GM21576 (cell line): ENCODE measurements at regions not wholly inside any gene's neighbourhood (a gene's known extent, or its start where the extent isn't known, plus 50 kb on each side); places are given as distances from the start of the nearest gene placed in this dataset.
"Not testable (repeated sequence)": the region's sequence is repeated elsewhere in the genome, so short reads cannot be mapped to it uniquely, and the experiment has no call there.

Experiments
- ATAC-seq: cut with Tn5 transposase; IDR thresholded peaks from one replicate; pipeline ENCODE4 v1.9.1; 2021; ENCODE audit warnings: mild to moderate bottlenecking, moderate library complexity; ENCODE audit not compliant: unreplicated experiment

DNA sequence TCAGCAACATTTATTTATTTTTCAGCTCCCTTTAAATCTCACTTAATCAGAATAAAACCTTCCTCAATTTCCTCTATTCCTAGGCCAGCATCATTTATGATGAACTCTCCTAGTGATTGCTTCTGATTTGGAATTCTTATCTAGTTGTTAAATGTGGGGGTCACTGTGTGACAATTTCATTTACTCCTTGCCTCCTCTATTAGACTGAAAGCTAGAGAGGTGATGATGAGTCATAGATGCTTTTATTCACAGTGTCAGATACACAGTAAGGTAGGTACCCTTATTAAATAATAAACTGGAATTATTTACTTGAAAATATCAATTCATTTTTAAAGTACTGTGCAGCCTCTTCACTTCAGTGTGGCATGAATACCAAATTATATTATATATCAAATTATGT is 960.6 kb downstream of the MAT2B start:
- ATAC-seq: no peak

DNA sequence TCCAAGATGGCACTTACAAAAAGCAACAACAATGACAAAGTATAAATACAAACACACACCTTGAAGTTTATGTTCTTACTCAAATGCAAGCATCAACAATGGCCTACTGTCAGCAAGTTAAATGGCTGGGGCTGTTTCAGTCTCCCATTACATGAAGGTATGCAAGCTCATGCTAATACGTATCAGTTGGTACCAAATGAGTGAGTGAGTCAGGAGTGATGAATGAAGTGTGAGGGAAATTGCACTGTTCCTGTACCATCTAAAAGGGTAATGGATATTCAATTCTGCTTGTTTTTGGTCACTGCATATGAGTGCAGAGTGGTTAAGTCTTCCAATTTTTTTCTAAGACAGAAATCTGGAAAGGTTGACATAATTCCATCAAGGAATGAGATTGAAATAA is 964.9 kb downstream of the MAT2B start:
- ATAC-seq: no peak

GRCh38 chr5:164472165-164472564 is 966.7 kb downstream of the MAT2B start:
- ATAC-seq: no peak

DNA sequence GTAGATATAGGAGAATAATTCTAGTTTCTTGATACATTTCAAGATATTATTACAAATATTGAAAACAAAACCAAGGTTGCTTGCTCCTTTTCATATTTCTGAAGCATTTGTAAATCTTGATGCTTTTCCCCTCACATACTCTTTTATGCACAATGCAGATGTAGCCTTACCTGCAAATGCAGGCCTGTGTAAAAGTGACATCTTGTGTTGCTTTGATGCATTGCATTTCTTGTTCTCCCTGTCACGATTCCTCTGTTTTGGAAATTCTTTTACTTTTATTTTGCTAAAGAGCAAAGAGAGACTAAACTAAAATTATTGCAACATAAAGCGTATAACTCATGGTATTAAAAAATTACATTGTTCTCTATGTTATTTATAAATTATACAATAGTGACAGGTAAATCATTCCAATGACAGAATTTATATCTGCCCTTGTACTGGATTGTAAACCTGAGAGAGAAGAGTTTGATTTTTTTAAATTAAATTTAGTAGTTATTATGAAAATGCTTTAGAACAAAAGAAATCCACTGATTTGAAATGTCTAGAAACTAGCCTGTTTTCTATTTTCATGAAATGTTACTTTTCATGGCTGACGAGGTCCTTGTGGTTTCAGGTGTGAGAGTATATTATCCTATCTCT is 970.0 kb downstream of the MAT2B start:
- no peak for ATAC-seq

DNA sequence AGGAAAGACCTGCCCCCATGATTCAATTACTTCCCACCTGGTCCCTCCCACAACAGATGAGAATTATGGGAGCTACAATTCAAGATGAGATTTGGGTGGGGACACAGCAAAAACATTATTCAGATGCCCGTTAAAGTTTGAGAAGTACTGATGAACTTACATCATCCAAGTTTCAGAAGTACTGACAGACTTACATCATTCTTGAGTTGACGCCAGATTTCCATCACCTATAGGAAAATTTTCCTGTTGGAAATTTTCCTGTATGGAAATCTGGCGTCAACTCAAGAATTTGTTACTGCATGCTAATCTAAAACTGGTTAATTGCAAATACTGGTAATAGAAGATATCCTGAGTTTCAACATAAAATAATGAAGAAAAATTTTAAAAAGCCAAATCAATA is 975.9 kb downstream of the MAT2B start:
- ATAC-seq: no peak

DNA sequence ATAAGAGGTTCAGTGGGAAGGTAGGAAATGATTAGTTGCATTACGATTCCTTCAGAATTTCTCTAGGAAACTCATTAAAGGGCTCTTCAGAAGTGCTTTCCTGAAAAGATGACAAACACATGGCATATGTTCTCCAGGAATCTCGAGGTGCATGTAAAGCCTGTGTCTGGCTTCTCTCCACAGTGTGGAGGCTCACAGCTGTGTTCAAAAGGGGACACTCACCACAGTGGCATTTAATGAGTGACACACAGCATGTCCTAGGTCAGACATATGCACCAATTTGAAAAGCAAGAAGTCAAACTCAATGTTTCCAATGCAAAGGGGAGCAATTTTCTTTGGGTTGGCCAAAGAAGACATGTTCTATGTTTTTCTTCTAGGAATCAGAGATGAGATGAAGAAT is 976.9 kb downstream of the MAT2B start:
- no peak for ATAC-seq

DNA sequence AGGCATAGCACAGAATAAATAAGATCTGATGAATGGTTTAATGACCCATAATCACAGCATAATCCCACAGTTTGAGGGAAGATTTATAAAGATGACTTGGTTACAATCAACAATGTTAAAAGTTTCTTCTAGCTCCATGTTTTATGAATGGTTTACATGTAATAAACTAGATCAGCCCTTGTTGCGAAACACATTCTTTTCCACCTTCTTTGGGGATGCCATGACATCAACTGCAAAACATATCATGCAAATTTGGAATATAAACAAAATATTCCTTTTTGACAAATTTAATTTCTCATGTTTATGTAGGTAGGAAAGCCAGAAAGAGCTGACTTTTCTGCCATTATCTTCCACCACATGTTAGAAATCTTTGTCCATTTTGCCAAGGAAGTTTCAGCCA is 979.5 kb downstream of the MAT2B start:
- no peak for ATAC-seq

- no peak for ATAC-seq
These were observed 982.5 kb downstream of the MAT2B start for GRCh38 chr5:164487939-164488338.

DNA sequence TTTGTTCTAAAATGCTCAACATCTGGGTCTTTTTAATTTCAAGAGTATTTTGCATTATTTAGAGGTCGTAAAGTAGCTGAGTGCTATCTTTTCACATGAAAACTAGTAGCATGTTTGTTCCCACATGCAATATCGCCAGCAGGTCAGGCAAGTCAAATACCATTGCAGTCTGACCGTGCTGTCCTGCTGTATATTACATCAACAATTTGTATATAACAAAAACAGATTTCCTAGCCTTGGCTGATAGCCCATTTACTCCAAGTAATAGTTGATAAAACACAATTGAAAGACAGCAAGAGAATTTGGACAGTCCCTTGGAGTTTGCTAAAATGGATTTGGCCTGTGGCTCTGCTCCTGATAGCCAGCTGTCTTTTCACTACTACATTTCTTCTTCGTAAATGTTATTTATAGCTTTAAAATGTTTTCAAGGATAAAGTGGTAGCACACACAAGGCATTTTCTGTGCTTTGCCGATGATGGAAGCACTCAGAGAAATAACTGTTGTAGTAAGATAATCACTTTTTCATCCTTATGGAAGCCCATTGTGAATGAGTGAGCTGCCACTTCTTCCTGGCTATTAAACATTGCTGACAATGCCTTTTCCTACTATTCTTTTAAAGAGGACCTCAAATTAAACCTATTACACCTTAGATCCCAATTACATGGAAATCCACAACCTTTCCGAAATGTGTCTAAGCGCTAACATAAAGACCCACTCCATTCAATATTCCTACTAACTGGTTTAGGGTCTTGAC is 992.1 kb downstream of the MAT2B start:
- ATAC-seq: no peak

DNA sequence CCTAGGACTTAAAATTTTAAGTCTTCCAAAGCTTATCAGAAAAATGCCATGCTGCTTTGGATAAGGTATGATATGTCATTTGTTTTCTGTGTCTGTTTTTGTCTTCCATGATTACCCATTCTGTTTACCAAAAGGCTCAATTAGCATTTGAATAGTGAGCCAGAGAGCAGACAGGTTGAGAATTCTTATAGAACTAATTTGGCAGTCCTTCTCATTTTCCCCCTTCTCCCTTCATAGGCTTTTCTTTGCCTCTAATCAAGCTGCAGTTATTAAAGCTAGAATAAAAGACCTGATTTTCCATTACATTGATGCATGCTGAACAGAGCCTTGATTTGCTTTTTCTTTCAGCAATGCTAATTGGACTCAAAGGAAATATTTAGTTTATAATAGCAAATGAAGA is 993.0 kb downstream of the MAT2B start:
- no peak for ATAC-seq

DNA sequence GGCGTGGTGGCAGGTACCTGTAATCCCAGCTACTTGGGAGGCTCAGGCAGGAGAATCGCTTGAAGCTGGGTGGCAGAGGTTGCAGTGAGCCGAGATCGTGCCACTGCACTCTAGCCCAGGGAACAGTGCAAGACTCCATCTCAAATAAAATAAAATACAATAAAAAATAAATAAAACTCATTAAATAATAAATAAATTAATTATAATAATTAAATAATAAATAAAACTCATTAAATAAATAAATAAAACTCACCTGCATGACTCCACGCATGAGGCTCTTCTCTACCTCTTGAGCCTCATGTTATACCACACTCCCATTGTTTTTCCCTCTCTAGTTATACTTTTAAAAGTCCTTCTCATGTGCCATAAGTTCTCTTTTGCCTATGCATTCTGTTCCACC is 995.4 kb downstream of the MAT2B start:
- ATAC-seq: no peak

DNA sequence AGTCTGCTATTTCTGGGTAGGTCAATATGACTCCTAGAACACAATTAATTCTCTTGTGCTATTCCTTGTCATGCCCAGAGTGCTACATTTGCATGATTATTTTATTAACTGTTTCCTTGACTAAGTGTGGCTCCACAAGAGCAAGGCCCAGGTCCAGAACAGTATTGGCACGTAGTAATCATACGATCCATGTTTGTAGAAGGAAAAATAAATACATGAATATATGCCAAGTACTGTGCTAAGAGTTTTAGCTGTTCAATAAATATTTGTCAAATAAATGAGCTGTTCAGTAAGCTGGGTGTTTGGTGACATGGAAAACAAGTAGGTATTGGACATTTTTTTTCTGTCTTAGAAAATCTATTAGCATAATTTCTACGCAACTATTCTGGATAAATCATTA is 995.9 kb downstream of the MAT2B start:
- ATAC-seq: no peak

- peak; percentile 67 for ATAC-seq
These were observed 998.8 kb downstream of the MAT2B start for GRCh38 chr5:164504141-164504772.

DNA sequence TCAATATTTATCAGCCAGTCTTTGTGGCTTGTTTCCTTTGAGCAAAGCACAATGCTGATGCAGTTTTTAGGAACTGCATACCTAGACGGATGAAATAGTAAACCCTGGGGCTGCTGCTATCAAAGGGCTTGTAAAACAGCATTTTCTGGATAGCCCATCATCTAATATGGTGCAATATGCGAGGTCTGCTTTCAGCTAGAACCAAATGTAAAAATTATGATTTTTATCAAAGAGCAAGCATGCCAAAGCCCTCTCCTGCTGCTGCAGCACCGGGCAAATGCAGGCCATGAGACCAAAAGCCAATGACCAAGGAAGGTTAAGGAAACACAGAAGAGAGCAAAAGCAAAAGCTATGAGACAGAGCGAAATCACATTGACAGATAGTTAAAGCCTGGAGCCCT is 1000.4 kb downstream of the MAT2B start:
- ATAC-seq: no peak

- no peak for ATAC-seq
These were observed 1012.8 kb downstream of the MAT2B start for GRCh38 chr5:164518067-164518740.

GRCh38 chr5:164518741-164519080 is 1013.3 kb downstream of the MAT2B start:
- ATAC-seq: no peak

- ATAC-seq: no peak
These were observed 1026.9 kb downstream of the MAT2B start for GRCh38 chr5:164532235-164532900.

DNA sequence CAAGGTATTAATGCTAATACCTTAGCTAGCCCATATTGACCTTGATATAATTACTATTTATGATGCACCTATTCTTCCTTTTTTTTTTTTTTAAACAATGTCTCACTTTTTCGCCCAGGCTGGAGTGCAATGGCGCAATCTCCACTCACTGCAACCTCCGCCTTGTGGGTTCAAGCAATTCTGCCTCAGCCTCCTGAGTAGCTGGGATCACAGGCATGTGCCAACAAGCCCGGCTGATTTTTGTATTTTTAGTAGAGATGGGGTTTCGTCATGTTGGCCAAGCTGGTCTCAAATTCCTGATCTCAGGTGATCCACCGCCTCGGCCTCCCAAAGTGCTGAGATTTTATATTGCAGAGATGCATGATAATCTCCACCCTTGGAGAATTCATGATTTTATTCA is 1028.0 kb downstream of the MAT2B start:
- ATAC-seq: not testable (repeated sequence)

DNA sequence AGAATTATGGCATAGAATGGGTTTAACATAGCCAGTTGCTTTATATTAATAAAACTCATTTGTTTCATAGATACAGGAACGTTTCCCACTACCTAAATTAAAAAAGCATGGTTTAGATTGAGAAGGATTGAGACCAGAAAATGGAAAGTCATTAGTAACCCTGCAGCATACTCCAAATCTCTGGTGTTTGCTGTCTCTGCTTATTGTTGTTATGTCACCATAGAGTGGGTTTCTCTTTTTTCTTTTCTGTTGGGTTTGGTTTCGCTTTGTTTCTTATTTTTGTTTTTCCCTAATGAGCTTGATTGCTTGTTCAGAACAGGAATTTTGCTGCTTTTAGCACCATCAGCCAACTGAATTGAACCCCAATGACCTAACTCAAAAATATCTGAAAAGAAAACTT is 1034.8 kb downstream of the MAT2B start:
- no peak for ATAC-seq

DNA sequence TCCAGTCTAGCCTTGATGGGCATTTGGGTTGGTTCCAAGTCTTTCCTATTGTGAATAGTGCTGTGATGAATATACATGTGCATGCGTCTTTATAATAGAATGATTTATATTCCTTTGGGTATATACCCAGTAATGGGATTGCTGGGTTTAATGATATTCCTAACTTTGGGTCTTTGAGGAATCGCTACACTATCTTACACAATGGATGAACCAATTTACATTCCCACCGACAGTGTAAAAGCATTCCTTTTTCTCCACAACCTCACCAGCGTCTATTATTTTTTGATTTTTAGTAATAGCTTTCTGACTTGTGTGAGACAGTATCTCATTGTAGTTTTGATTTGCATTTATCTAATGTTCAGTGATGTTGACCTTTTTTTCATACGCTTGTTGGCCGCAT is 1040.1 kb downstream of the MAT2B start:
- no peak for ATAC-seq

DNA sequence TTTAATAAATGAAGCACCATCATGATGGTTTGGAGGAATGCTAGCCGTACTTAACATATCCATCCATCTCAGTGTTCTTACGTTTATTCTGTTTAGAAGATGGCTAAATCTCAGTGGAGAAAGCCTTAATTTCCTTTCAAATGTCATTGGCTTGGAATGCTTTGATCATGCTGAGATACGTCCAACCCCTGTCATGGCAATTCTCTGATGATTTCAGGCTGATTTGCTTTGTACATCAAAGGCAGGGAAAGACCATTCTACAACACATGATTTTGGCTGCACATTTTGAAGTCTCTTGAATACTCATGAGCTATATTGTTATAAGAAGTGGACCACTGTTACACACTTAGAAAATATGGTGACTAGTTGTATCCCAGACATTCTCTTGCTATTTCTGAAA is 1048.4 kb downstream of the MAT2B start:
- no peak for ATAC-seq
